Upper lobe of left lung (tissue), 6 donors: ENCODE measurements at regions not wholly inside any gene's neighbourhood (a gene's known extent, or its start where the extent isn't known, plus 50 kb on each side); places are given as distances from the start of the nearest gene placed in this dataset.

ENCODE experiments used
- ATAC-seq, 2 donors: fragments of 200-7000 bp; cut with Tn5 transposase; one replicate each; pipeline ENCODE4 v1.9.1; 2022; ENCODE audit warnings: mild to moderate bottlenecking in 2 of 2, moderate library complexity in 2 of 2; ENCODE audit not compliant: low FRiP score in 2 of 2
- DNase-seq, 2 donors: peaks; one replicate each; pipeline ENCODE4 v3.0.0-alpha.2; 2019 to 2020
- H3K27ac ChIP-seq, 4 donors: fragments of 200-600 bp; sonication (generic); one replicate each; pipeline ENCODE4 v1.5.1; 2016 to 2019
- H3K27me3 ChIP-seq, 4 donors: fragments of 200-600 bp; sonication (generic); one replicate each; pipeline ENCODE4 v1.5.1; 2017 to 2019
- H3K36me3 ChIP-seq, 4 donors: fragments of 200-600 bp; sonication (generic); one replicate each; pipeline ENCODE4 v1.5.1; 2016 to 2019
- H3K4me1 ChIP-seq, 4 donors: fragments of 200-600 bp; sonication (generic); one replicate each; pipeline ENCODE4 v1.5.1; 2018 to 2019
- H3K4me3 ChIP-seq, 4 donors: fragments of 200-600 bp; sonication (generic); one replicate each; pipeline ENCODE4 v1.5.1; 2017 to 2019; ENCODE audit warnings: mild to moderate bottlenecking in 2 of 4, moderate library complexity in 1 of 4
- H3K9me3 ChIP-seq, 4 donors: fragments of 200-600 bp; sonication (generic); one replicate each; pipeline ENCODE4 v1.5.1; 2018 to 2019
- EP300 ChIP-seq, 4 donors: sonication (generic); formaldehyde crosslinking; IDR thresholded peaks; one replicate each; pipeline ENCODE4 v1.5.1; 2017; ENCODE audit warnings: antibody characterized with exemption in 4 of 4, control low read depth in 2 of 4
- POLR2A ChIP-seq, 4 donors: fragments of 450-650 bp; IDR thresholded peaks; one replicate each; pipeline ENCODE4 v1.5.1; 2016 to 2017; ENCODE audit warnings: antibody characterized with exemption in 4 of 4, mild to moderate bottlenecking in 2 of 4
- POLR2AphosphoS5 ChIP-seq, 2 donors: sonication (generic); formaldehyde crosslinking; IDR thresholded peaks; one replicate each; pipeline ENCODE4 v1.5.1; 2017; ENCODE audit warnings: antibody characterized with exemption in 2 of 2
- WGBS, 2 donors: methylation state at CpG; one replicate each; pipeline ENCODE4 v1.1.5; 2017 to 2018; 5-methylcytosine and 5-hydroxymethylcytosine counted together
- TF ChIP-seq, protein P1 (sequence below), 6 experiments: fragments of 450-650 bp in 4 of 6; fragments of 200-600 bp in 2 of 6; sonication (generic) in 2 of 6; IDR thresholded peaks; one replicate each; pipeline ENCODE4 v1.5.1; 2016 to 2019; ENCODE audit warnings: antibody characterized with exemption in 6 of 6
- donor health status: DM: no; HTN: no; CAD: no; lungs with moderate emphysema.
- donor health status: DM: no; HTN: yes; CAD: no; lungs with severe emphysema.

DNA sequence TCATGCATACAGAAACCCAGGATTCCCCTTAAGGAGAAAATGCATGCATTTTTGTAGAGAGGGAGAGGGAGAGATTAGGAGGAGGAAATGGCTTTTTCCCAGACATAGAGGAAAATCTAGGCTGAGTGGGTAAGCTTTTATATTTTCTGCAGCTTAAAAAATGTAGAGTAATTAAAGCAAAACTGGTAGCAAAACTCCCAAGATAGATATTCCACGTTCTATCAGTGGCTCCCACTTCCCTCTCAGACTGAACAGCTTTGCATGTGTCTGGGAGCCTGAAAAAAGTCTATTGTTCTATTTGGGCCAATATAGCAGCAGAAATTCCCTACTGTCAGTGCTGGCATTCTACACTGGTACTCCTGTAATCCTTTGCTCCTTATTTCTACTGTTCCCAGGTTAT, 110.8 kb upstream of the CADPS start:
- H3K4me1 ChIP-seq = no peaks in the 10 kb centered on the region
- no peaks in the 10 kb centered on the region for H3K9me3 ChIP-seq
- TF ChIP-seq, protein P1, sequence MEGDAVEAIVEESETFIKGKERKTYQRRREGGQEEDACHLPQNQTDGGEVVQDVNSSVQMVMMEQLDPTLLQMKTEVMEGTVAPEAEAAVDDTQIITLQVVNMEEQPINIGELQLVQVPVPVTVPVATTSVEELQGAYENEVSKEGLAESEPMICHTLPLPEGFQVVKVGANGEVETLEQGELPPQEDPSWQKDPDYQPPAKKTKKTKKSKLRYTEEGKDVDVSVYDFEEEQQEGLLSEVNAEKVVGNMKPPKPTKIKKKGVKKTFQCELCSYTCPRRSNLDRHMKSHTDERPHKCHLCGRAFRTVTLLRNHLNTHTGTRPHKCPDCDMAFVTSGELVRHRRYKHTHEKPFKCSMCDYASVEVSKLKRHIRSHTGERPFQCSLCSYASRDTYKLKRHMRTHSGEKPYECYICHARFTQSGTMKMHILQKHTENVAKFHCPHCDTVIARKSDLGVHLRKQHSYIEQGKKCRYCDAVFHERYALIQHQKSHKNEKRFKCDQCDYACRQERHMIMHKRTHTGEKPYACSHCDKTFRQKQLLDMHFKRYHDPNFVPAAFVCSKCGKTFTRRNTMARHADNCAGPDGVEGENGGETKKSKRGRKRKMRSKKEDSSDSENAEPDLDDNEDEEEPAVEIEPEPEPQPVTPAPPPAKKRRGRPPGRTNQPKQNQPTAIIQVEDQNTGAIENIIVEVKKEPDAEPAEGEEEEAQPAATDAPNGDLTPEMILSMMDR (IDR thresholded peaks at IDR 0.05) = no peak
- TF ChIP-seq POLR2AphosphoS5 (IDR thresholded peaks at IDR 0.05) = no peak
- TF ChIP-seq EP300 (IDR thresholded peaks at IDR 0.05) = no peak
- TF ChIP-seq POLR2A (IDR thresholded peaks at IDR 0.05) = no peak
- no peak for ATAC-seq
- no peak overlapping the region for H3K4me3 ChIP-seq
- H3K27me3 ChIP-seq = no peaks in the 10 kb centered on the region
- 68 to 70% methylated on average over 1 of the region's 1 CpG for WGBS, 2 donors
- H3K36me3 ChIP-seq = no peaks in the 10 kb centered on the region
- no peak for DNase-seq
- no peak overlapping the region for H3K27ac ChIP-seq

DNA sequence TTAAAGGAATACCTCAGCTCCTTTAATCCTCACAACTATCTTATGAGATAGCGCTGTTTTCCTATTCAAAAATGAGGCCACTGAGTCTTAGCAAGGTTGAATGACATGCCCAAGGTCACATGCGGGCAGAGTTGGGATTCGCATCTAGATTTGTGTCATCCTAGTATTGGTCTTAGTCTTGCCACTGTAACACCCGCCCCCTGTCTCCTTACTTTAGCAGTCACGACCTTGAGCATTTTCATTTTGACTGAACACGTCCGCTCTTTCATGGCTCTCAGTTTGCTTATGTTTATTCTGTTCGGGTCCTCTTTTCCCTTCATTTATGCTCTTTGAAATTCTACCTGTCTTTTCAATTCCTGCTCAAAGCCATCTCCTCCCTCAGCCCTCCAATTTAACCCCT, 112.5 kb upstream of the CADPS start:
- Histone ChIP-seq H3K36me3 (no peaks in the 10 kb centered on the region), H3K27me3 (no peaks in the 10 kb centered on the region), H3K27ac (no peak overlapping the region), H3K9me3 (no peaks in the 10 kb centered on the region), H3K4me3 (no peak overlapping the region), H3K4me1 (no peaks in the 10 kb centered on the region)
- DNase-seq (no peak), ATAC-seq (no peak)
- WGBS, 2 donors = 78 to 85% methylated on average over 8 of the region's 8 CpGs
- TF ChIP-seq, protein P1 (IDR thresholded peaks at IDR 0.05) = no peak
- no peak for TF ChIP-seq POLR2A (IDR thresholded peaks at IDR 0.05)
- no peak for TF ChIP-seq EP300 (IDR thresholded peaks at IDR 0.05)
- no peak for TF ChIP-seq POLR2AphosphoS5 (IDR thresholded peaks at IDR 0.05)

DNA sequence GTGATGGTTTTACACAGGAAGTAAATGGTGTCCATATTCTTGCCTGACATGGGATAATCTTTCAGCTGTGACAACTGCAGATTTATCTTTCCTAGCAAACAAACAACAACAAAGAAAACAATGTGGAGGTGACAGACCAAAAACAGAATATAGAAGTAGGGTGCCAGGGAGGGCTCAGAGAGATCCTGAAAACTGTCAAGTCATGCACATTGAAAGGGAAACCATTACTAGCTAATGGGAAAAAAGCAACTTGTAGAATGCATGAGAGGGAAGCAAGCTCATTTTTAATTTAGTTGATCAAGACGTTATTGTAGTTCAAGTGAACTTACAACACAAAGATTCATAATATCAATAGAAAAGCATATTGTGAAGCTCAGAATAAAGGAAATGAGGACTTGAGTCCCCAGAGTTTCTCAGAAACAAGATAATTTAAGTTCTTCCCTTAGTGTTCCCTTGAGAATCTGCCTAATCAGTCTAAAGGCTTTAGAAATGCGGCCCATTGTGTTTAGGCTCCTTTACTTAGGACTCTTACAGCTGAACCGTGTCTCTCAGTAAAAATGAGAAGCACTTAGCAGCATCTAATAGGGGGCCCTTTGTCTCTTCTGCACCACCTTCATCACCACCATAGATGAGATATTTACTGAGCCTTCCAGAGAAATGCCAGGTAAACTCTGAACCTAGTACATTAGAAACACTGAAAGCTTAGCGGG, 115.6 kb upstream of the CADPS start:
- Histone ChIP-seq H3K27me3 (no peaks in the 10 kb centered on the region), H3K4me1 (no peaks in the 10 kb centered on the region), H3K4me3 (no peak overlapping the region), H3K27ac (no peak overlapping the region), H3K9me3 (no peaks in the 10 kb centered on the region), H3K36me3 (no peaks in the 10 kb centered on the region)
- WGBS, 2 donors = 77 to 82% methylated on average over 4 of the region's 4 CpGs
- DNase-seq (no peak), ATAC-seq (no peak)
- TF ChIP-seq POLR2A (IDR thresholded peaks at IDR 0.05) (no peak), POLR2AphosphoS5 (IDR thresholded peaks at IDR 0.05) (no peak), EP300 (IDR thresholded peaks at IDR 0.05) (no peak)
- TF ChIP-seq, protein P1 (IDR thresholded peaks at IDR 0.05) = no peak

DNA sequence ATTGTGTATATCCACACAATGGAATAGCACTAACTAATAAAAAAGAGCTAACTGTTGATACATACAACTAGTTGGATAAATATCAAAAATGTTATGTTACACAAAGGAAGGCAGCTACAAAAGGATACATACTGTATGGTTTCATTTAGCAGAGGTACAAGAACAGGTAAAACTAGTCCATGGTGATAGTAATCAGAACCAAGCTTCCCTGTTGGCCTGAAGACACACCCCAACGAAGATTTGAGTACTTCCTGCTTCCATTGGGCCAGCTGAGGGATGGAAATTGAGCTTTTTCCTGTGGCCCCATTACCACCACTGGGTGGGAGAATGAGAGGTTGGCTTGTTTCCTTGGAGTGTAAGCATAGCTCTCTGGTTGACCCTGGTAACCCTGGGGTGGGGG, 117.3 kb upstream of the CADPS start:
- WGBS, 2 donors = 40 to 53% methylated on average over 1 of the region's 1 CpG
- ATAC-seq (no peak), DNase-seq (no peak)
- Histone ChIP-seq H3K27ac (no peak overlapping the region), H3K36me3 (no peaks in the 10 kb centered on the region), H3K27me3 (no peaks in the 10 kb centered on the region), H3K9me3 (no peaks in the 10 kb centered on the region), H3K4me1 (no peaks in the 10 kb centered on the region), H3K4me3 (no peak overlapping the region)
- TF ChIP-seq POLR2AphosphoS5 (IDR thresholded peaks at IDR 0.05) (no peak), EP300 (IDR thresholded peaks at IDR 0.05) (no peak), POLR2A (IDR thresholded peaks at IDR 0.05) (no peak)
- TF ChIP-seq, protein P1 (IDR thresholded peaks at IDR 0.05) = no peak

DNA sequence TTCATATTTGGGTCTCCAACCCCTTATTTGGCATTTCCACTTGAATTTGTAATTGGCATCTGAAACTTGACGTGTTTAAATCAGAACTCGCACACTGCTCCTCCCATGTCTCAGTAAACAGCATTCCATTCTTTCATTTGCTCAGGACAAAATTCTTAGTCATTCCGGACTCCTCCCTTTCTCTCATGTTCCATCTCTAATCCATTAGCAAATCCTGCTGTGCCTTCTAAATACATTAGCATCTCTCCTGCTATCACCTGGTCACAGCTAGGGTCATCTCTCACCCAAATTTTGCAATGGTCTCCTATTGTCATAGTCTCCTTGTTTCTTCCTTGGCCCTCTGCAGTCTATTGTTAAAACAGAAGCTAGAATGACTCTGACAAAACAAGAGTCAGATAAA, 119.9 kb upstream of the CADPS start:
- WGBS, 2 donors = 72 to 75% methylated on average over 3 of the region's 3 CpGs
- Histone ChIP-seq H3K9me3 (no peaks in the 10 kb centered on the region), H3K27me3 (no peaks in the 10 kb centered on the region), H3K4me3 (no peak overlapping the region), H3K4me1 (no peaks in the 10 kb centered on the region), H3K36me3 (no peaks in the 10 kb centered on the region), H3K27ac (no peak overlapping the region)
- ATAC-seq (no peak), DNase-seq (no peak)
- TF ChIP-seq POLR2A (IDR thresholded peaks at IDR 0.05) (no peak), POLR2AphosphoS5 (IDR thresholded peaks at IDR 0.05) (no peak), EP300 (IDR thresholded peaks at IDR 0.05) (no peak)
- TF ChIP-seq, protein P1 (IDR thresholded peaks at IDR 0.05) = no peak
